ENCODE measurements at regions not wholly inside any gene's neighbourhood (a gene's known extent, or its start where the extent isn't known, plus 50 kb on each side); places are given as distances from the start of the nearest gene placed in this dataset.

- no peak overlapping the region for H3K4me3 ChIP-seq
- H3K36me3 ChIP-seq: no peaks in the 10 kb centered on the region
- 76 to 77% methylated on average over 2 of the region's 2 CpGs for WGBS, 2 donors
- no peaks in the 10 kb centered on the region for H3K4me1 ChIP-seq
- H3K9me3 ChIP-seq: no peaks in the 10 kb centered on the region
- H3K27me3 ChIP-seq: peaks cover 0 to 4% (median 0%) of the 10 kb centered on the region in 4 donors
- intact Hi-C loops (cut with DNase I): no loop called here
- TF ChIP-seq POLR2A (IDR thresholded peaks at IDR 0.05) (no peak), CTCF (IDR thresholded peaks at IDR 0.05) (no peak)
- no peak for DNase-seq
- no peak overlapping the region for H3K27ac ChIP-seq
Measured at GRCh38 chr22:47515384-47516125, 753.1 kb downstream of the TBC1D22A start.

GRCh38 chr22:47512617-47513016 lies 750.2 kb downstream of the TBC1D22A start:
- no peak overlapping the region for H3K4me3 ChIP-seq
- no peaks in the 10 kb centered on the region for H3K27me3 ChIP-seq
- no peak for TF ChIP-seq CTCF (IDR thresholded peaks at IDR 0.05)
- TF ChIP-seq POLR2A (IDR thresholded peaks at IDR 0.05): no peak
- H3K27ac ChIP-seq: no peak overlapping the region
- no peaks in the 10 kb centered on the region for H3K4me1 ChIP-seq
- no peaks in the 10 kb centered on the region for H3K36me3 ChIP-seq
- intact Hi-C loops (cut with DNase I): no loop called here
- H3K9me3 ChIP-seq: no peaks in the 10 kb centered on the region
- 46 to 66% methylated on average over 2 of the region's 2 CpGs for whole genome bisulfite sequencing, 2 donors
- DNase-seq: no peak

GRCh38 chr22:47504962-47505361 lies 742.5 kb downstream of the TBC1D22A start:
- no peak for TF ChIP-seq POLR2A (IDR thresholded peaks at IDR 0.05)
- TF ChIP-seq CTCF (IDR thresholded peaks at IDR 0.05): no peak
- H3K9me3 ChIP-seq: peaks cover 0 to 10% (median 0%) of the 10 kb centered on the region in 3 donors
- no peaks in the 10 kb centered on the region for H3K4me1 ChIP-seq
- no peak for DNase-seq
- H3K27me3 ChIP-seq: peaks cover 0 to 14% (median 0%) of the 10 kb centered on the region in 4 donors
- H3K27ac ChIP-seq: no peak overlapping the region
- H3K4me3 ChIP-seq: no peak overlapping the region
- intact Hi-C loops (cut with DNase I): no loop called here
- WGBS, 2 donors: 73 to 77% methylated on average over 3 of the region's 3 CpGs
- no peaks in the 10 kb centered on the region for H3K36me3 ChIP-seq

GRCh38 chr22:47498969-47499495 lies 736.6 kb downstream of the TBC1D22A start:
- TF ChIP-seq POLR2A (IDR thresholded peaks at IDR 0.05) (no peak), CTCF (IDR thresholded peaks at IDR 0.05) (no peak)
- no peaks in the 10 kb centered on the region for H3K4me1 ChIP-seq
- H3K9me3 ChIP-seq: peaks cover 0 to 10% (median 0%) of the 10 kb centered on the region in 3 donors
- intact Hi-C loops (cut with DNase I): no loop called here
- 40 to 59% methylated on average over 4 to 7 of the region's 8 CpGs for WGBS, 2 donors
- no peak overlapping the region for H3K4me3 ChIP-seq
- no peaks in the 10 kb centered on the region for H3K36me3 ChIP-seq
- H3K27me3 ChIP-seq: peaks cover 0 to 37% (median 0%) of the 10 kb centered on the region in 4 donors
- DNase-seq: no peak
- H3K27ac ChIP-seq: no peak overlapping the region

GRCh38 chr22:47497666-47498065 lies 735.2 kb downstream of the TBC1D22A start:
- TF ChIP-seq POLR2A (IDR thresholded peaks at IDR 0.05): no peak
- TF ChIP-seq CTCF (IDR thresholded peaks at IDR 0.05): no peak
- intact Hi-C loops (cut with DNase I): no loop called here

More at GRCh38 chr22:47497666-47498065, 735.2 kb downstream of the TBC1D22A start:
- Histone ChIP-seq H3K27me3 (peaks cover 0 to 35% (median 0%) of the 10 kb centered on the region in 4 donors), H3K27ac (no peak overlapping the region), H3K36me3 (no peaks in the 10 kb centered on the region), H3K9me3 (peaks cover 0 to 10% (median 0%) of the 10 kb centered on the region in 3 donors), H3K4me1 (no peaks in the 10 kb centered on the region), H3K4me3 (no peak overlapping the region)
- no peak for DNase-seq
- 60 to 64% methylated on average over 2 to 7 of the region's 7 CpGs for WGBS, 2 donors

Measured in esophagus squamous epithelium (tissue), 5 donors.